ENCODE measurements at regions not wholly inside any gene's neighbourhood (a gene's known extent, or its start where the extent isn't known, plus 50 kb on each side); places are given as distances from the start of the nearest gene placed in this dataset.

GRCh38 chr3:176415661-176416295 is 781.5 kb downstream of the TBL1XR1 start:
- Histone ChIP-seq H3K27ac (no peak overlapping the region), H3K9me3 (no peaks in the 10 kb centered on the region), H3K36me3 (no peaks in the 10 kb centered on the region), H3K4me3 (no peak overlapping the region), H3K27me3 (no peaks in the 10 kb centered on the region), H3K4me1 (peaks cover 0 to 6% (median 0%) of the 10 kb centered on the region in 4 donors)
- no peak for DNase-seq
- intact Hi-C loops (cut with DNase I; ENCODE audit: low total_unique reads), result no loop called here
- TF ChIP-seq CTCF (IDR thresholded peaks at IDR 0.05), result no peak

DNA sequence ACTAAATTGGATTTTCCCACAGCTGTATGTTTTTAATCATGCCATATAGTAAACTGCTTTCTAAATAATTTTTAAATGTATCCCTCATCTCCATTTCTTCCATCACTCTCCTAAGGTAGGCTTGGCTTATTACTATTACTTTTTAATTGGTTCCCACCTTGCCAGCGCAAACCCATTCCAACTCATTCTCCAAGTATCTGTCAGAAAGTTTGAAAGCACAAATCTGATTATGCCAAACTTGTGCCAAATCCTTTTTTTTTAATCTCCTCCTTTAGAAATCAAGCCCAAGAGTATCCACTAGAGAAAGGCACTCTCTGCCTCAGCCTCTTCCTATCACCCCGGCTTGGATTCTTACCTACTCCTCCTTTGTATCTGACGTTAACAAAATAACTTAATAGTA is 784.5 kb downstream of the TBL1XR1 start:
- Histone ChIP-seq H3K4me3 (no peak overlapping the region), H3K27ac (no peak overlapping the region), H3K4me1 (peaks cover 0 to 6% (median 0%) of the 10 kb centered on the region in 4 donors), H3K9me3 (no peaks in the 10 kb centered on the region), H3K36me3 (no peaks in the 10 kb centered on the region), H3K27me3 (no peaks in the 10 kb centered on the region)
- intact Hi-C loops (cut with DNase I; ENCODE audit: low total_unique reads), result no loop called here
- no peak for DNase-seq
- TF ChIP-seq CTCF (IDR thresholded peaks at IDR 0.05), result no peak

GRCh38 chr3:176403531-176403930 is 793.8 kb downstream of the TBL1XR1 start:
- H3K36me3 ChIP-seq, result no peaks in the 10 kb centered on the region
- TF ChIP-seq CTCF (IDR thresholded peaks at IDR 0.05), result no peak
- intact Hi-C loops (cut with DNase I; ENCODE audit: low total_unique reads), result no loop called here
- no peaks in the 10 kb centered on the region for H3K27me3 ChIP-seq
- no peak for DNase-seq
- no peak overlapping the region for H3K4me3 ChIP-seq
- H3K4me1 ChIP-seq, result peaks cover 0 to 22% (median 0%) of the 10 kb centered on the region in 4 donors
- H3K27ac ChIP-seq, result no peak overlapping the region
- H3K9me3 ChIP-seq, result no peaks in the 10 kb centered on the region

DNA sequence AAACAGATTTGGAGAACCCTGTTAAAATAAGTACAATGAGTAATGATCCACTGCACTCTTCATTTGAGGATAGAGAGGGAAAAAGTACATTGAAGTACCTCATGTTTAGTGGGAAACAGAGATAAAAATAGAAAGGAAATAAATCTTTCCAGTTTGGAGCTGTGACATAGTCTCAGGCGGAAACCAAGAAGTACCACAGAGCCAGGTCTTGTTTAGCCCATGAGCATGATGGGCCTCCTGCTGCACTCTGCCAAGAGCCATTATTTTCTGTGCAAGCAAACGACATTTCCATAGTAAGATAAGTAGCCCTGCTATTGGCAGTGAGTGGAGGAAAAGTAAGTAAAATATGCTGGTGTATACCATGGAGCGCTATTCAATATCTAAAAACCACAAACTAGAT is 796.1 kb downstream of the TBL1XR1 start:
- no peak for TF ChIP-seq CTCF (IDR thresholded peaks at IDR 0.05)
- no peak overlapping the region for H3K27ac ChIP-seq
- intact Hi-C loops (cut with DNase I; ENCODE audit: low total_unique reads), result no loop called here

DNA sequence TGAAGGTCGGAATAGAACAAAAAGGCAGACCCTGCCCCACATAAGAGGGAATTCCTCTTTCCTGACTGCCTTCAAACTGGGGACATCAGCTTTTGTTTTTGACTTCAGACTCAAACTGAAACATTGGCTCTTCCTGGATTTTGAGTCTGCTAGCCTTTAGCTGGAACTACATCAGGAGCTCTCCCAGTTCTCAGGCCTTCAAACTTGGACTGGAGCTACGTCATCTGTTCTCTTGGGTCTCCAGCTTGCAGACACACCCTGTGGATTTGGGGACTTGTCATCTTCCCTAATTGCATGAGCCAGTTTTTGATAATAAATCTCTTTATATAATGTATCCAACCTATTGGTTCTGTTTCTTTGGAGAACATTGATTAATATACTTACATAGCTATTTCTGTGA is 798.1 kb downstream of the TBL1XR1 start:
- TF ChIP-seq CTCF (IDR thresholded peaks at IDR 0.05), result no peak
- intact Hi-C loops (cut with DNase I; ENCODE audit: low total_unique reads), result no loop called here
- Histone ChIP-seq H3K4me3 (no peak overlapping the region), H3K4me1 (peaks cover 0 to 22% (median 0%) of the 10 kb centered on the region in 4 donors), H3K27ac (no peak overlapping the region), H3K9me3 (no peaks in the 10 kb centered on the region), H3K27me3 (no peaks in the 10 kb centered on the region), H3K36me3 (no peaks in the 10 kb centered on the region)
- no peak for DNase-seq

More for the DNA sequence above, 796.1 kb downstream of the TBL1XR1 start:
- H3K4me1 ChIP-seq, result peaks cover 0 to 22% (median 0%) of the 10 kb centered on the region in 4 donors
- H3K9me3 ChIP-seq, result no peaks in the 10 kb centered on the region
- H3K36me3 ChIP-seq, result no peaks in the 10 kb centered on the region
- DNase-seq, result no peak
- H3K4me3 ChIP-seq, result no peak overlapping the region
- no peaks in the 10 kb centered on the region for H3K27me3 ChIP-seq
